ENCODE measurements at regions not wholly inside any gene's neighbourhood (a gene's known extent, or its start where the extent isn't known, plus 50 kb on each side); places are given as distances from the start of the nearest gene placed in this dataset.

DNA sequence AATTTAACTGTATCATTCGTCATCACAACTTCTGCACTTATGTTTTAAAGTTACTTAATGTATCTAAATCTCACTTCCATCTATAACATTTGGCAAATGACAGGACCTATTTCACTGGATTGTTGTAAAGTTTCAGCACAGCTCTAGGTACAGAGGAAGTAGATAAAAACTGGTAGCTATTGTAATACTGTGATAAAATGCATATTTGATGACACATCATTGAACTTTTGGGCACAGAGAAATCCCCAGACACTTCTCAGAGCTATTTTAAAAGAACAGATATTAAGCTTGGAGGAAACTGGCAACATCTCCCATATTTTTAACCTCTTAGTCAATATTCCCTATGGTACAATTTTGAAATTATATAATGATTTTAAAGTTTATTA lies 138.7 kb downstream of the RFPL4B start:
- peaks cover 13% of the 10 kb centered on the region for H3K4me1 ChIP-seq (ENCODE audit: control insufficient read depth, extremely low read depth, insufficient read depth, low read length)
- H3K9ac ChIP-seq (replicated peaks; ENCODE audit: extremely low read depth, insufficient read depth, low read length): no peak overlapping the region
- dilution Hi-C loops (cut with MboI; ENCODE audit: extremely low pct_ligation_motif_present, low sequenced_read_pairs) (no loop called here), intact Hi-C loops (cut with micrococcal nuclease) (no loop called here)
- H4K20me1 ChIP-seq (replicated peaks; ENCODE audit: control insufficient read depth, extremely low read depth, insufficient read depth, low read length): no peaks in the 10 kb centered on the region
- no peak overlapping the region for H2AFZ ChIP-seq (ENCODE audit: low read depth, low read length)
- no peaks in the 10 kb centered on the region for H3K79me2 ChIP-seq (ENCODE audit: control insufficient read depth, insufficient read depth, low read length)
- DNase-seq (ENCODE audit: low read depth, low spot score) (peak; percentile 63), FAIRE-seq (no peak)
- H3K4me2 ChIP-seq (ENCODE audit: insufficient read depth, low read length): peak overlapping the region; percentile 13
- peak; percentile 20 for TF ChIP-seq FOS (IDR thresholded peaks at IDR 0.05; ENCODE audit: borderline replicate concordance, insufficient read depth, low read length)
- TF ChIP-seq GATA2 (IDR thresholded peaks at IDR 0.05; ENCODE audit: insufficient read depth, insufficient read length, low read depth, low read length): peak; percentile 54
- TF ChIP-seq JUN (IDR thresholded peaks at IDR 0.05; ENCODE audit: borderline replicate concordance, insufficient read depth, insufficient read length, low read depth): peak; percentile 35
- TF ChIP-seq MYC (IDR thresholded peaks at IDR 0.05; ENCODE audit: low read depth, low read length): no peak
- H3K36me3 ChIP-seq (ENCODE audit: control insufficient read depth in 2 of 2, extremely low read depth in 1 of 2, insufficient read depth in 2 of 2, low read length in 2 of 2): no peaks in the 10 kb centered on the region
- no TSS peak for BruUV-seq (replicated peaks)
- H3K4me3 ChIP-seq (replicated peaks in 1 of 3; ENCODE audit: insufficient read depth in 1 of 3, low read depth in 1 of 3, low read length in 3 of 3): no peak overlapping the region
- ChIA-PET POLR2A (no interaction called here), CTCF (interaction anchor here (0.9 to 1.5 kb wide), 2 partner anchors 10 to 19 kb away, joined by 3 to 5 read pairs; no protein-coding TSS in a partner anchor)
- no peaks in the 10 kb centered on the region for H3K9me3 ChIP-seq (replicated peaks; ENCODE audit: control insufficient read depth, insufficient read depth, low read length)
- no peaks in the 10 kb centered on the region for H3K27me3 ChIP-seq (ENCODE audit: control insufficient read depth in 2 of 2, insufficient read depth in 2 of 2, low read length in 2 of 2)
- no peak overlapping the region for H3K27ac ChIP-seq (ENCODE audit: insufficient read depth, low read depth, low read length)
- no peaks in the 10 kb centered on the region for H3K9me1 ChIP-seq (replicated peaks; ENCODE audit: control insufficient read depth, extremely low read depth, insufficient read depth, low read length)

DNA sequence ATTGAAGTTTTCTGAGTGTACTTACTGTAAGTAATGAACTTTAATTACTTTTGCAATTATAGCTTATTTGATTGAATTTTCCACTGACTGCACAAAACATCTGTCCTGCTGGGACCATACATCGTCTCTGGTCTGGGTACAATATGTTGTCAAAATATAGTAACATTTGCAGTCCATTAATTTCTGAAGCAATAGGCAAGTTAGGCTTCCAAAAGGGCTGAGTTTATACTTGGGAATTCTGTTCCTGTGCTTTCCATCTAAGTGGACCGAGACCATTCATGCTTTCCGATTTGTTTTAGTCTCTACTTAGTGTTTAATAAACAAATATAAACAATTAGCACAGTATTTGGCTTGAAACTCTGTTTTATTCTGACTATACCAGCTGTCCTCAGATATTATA lies 139.3 kb downstream of the RFPL4B start:
- H2AFZ ChIP-seq (ENCODE audit: low read depth, low read length): no peak overlapping the region
- DNase-seq (ENCODE audit: low read depth, low spot score): no peak
- no peaks in the 10 kb centered on the region for H3K9me1 ChIP-seq (replicated peaks; ENCODE audit: control insufficient read depth, extremely low read depth, insufficient read depth, low read length)
- no peaks in the 10 kb centered on the region for H4K20me1 ChIP-seq (replicated peaks; ENCODE audit: control insufficient read depth, extremely low read depth, insufficient read depth, low read length)
- no peaks in the 10 kb centered on the region for H3K27me3 ChIP-seq (ENCODE audit: control insufficient read depth in 2 of 2, insufficient read depth in 2 of 2, low read length in 2 of 2)
- intact Hi-C loops (cut with micrococcal nuclease): no loop called here
- peaks cover 13% of the 10 kb centered on the region for H3K4me1 ChIP-seq (ENCODE audit: control insufficient read depth, extremely low read depth, insufficient read depth, low read length)
- dilution Hi-C loops (cut with MboI; ENCODE audit: extremely low pct_ligation_motif_present, low sequenced_read_pairs): no loop called here
- no peak overlapping the region for H3K9ac ChIP-seq (replicated peaks; ENCODE audit: extremely low read depth, insufficient read depth, low read length)
- H3K4me3 ChIP-seq (replicated peaks in 1 of 3; ENCODE audit: insufficient read depth in 1 of 3, low read depth in 1 of 3, low read length in 3 of 3): no peak overlapping the region
- ChIA-PET POLR2A (no interaction called here), CTCF (interaction anchor here (0.9 to 1.5 kb wide), 2 partner anchors 9 to 20 kb away, joined by 3 to 5 read pairs; no protein-coding TSS in a partner anchor)
- H3K79me2 ChIP-seq (ENCODE audit: control insufficient read depth, insufficient read depth, low read length): no peaks in the 10 kb centered on the region
- no peaks in the 10 kb centered on the region for H3K9me3 ChIP-seq (replicated peaks; ENCODE audit: control insufficient read depth, insufficient read depth, low read length)
- FAIRE-seq: no peak
- no peak overlapping the region for H3K27ac ChIP-seq (ENCODE audit: insufficient read depth, low read depth, low read length)
- no peaks in the 10 kb centered on the region for H3K36me3 ChIP-seq (ENCODE audit: control insufficient read depth in 2 of 2, extremely low read depth in 1 of 2, insufficient read depth in 2 of 2, low read length in 2 of 2)
- BruUV-seq (replicated peaks): no TSS peak
- TF ChIP-seq, protein P1, sequence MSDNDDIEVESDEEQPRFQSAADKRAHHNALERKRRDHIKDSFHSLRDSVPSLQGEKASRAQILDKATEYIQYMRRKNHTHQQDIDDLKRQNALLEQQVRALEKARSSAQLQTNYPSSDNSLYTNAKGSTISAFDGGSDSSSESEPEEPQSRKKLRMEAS (IDR thresholded peaks at IDR 0.05; ENCODE audit: insufficient read depth, insufficient read length): no peak
- TF ChIP-seq MYC (IDR thresholded peaks at IDR 0.05; ENCODE audit: low read depth, low read length) (no peak), EZH2 (IDR thresholded peaks at IDR 0.05; ENCODE audit: borderline replicate concordance, low read depth, low read length, severe bottlenecking) (no peak), JUN (IDR thresholded peaks at IDR 0.05; ENCODE audit: borderline replicate concordance, insufficient read depth, insufficient read length, low read depth) (no peak), FOS (IDR thresholded peaks at IDR 0.05; ENCODE audit: borderline replicate concordance, insufficient read depth, low read length) (no peak), POLR2AphosphoS5 (IDR thresholded peaks at IDR 0.05; ENCODE audit: insufficient read depth, low read depth, low read length) (no peak), POLR2A (IDR thresholded peaks at IDR 0.05; ENCODE audit: low read depth, low read length) (no peak), GATA2 (IDR thresholded peaks at IDR 0.05; ENCODE audit: insufficient read depth, insufficient read length, low read depth, low read length) (no peak)
- TF ChIP-seq, protein P2, sequence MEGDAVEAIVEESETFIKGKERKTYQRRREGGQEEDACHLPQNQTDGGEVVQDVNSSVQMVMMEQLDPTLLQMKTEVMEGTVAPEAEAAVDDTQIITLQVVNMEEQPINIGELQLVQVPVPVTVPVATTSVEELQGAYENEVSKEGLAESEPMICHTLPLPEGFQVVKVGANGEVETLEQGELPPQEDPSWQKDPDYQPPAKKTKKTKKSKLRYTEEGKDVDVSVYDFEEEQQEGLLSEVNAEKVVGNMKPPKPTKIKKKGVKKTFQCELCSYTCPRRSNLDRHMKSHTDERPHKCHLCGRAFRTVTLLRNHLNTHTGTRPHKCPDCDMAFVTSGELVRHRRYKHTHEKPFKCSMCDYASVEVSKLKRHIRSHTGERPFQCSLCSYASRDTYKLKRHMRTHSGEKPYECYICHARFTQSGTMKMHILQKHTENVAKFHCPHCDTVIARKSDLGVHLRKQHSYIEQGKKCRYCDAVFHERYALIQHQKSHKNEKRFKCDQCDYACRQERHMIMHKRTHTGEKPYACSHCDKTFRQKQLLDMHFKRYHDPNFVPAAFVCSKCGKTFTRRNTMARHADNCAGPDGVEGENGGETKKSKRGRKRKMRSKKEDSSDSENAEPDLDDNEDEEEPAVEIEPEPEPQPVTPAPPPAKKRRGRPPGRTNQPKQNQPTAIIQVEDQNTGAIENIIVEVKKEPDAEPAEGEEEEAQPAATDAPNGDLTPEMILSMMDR (IDR thresholded peaks at IDR 0.05; ENCODE audit: extremely low read depth in 1 of 2, insufficient read depth in 1 of 2, low read depth in 1 of 2, low read length in 2 of 2): no peak
- no peak overlapping the region for H3K4me2 ChIP-seq (ENCODE audit: insufficient read depth, low read length)

All from endothelial cell of umbilical vein (primary cell).